SK-N-SH (cell line): ENCODE measurements at regions not wholly inside any gene's neighbourhood (a gene's known extent, or its start where the extent isn't known, plus 50 kb on each side); places are given as distances from the start of the nearest gene placed in this dataset.

ENCODE experiments used
- CTCF ChIA-PET: fragments of 300-600, 350-600 bp; formaldehyde crosslinking; extraction: SDS; loops from one replicate; lab custom pipeline; 2021; lab: Yijun Ruan, JAX
- POLR2A ChIA-PET: fragments of 350-600 bp; sonication (Branson Sonifier 250); formaldehyde crosslinking; extraction: SDS; loops from one replicate; lab custom pipeline; 2020; ENCODE audit warnings: antibody characterized with exemption, inconsistent platforms; lab: Yijun Ruan, JAX
- DNase-seq: peaks from one replicate; pipeline ENCODE4 v3.0.0; 2012
- H2AFZ ChIP-seq: fragments of 200-600 bp; sonication (generic); 2 replicates; pipeline ENCODE4 v1.8.1; 2016; ENCODE audit warnings: antibody characterized with exemption, mild to moderate bottlenecking, low read depth
- H3F3A ChIP-seq: fragments of 200-600 bp; sonication (generic); replicated peaks from 2 replicates; pipeline ENCODE3; 2016; ENCODE audit warnings: antibody characterized with exemption, mild to moderate bottlenecking; ENCODE audit not compliant: insufficient read depth
- H3K27ac ChIP-seq, 2 experiments: fragments of 200-500 bp in 1 of 2; fragments of 200-600 bp in 1 of 2; sonication (Bioruptor generic) in 1 of 2; sonication (generic), shearing (Covaris generic) in 1 of 2; 2 replicates each; pipeline versions ENCODE4 v1.5.1 to v1.6.1; 2014 to 2016; ENCODE audit warnings: low read depth in 2 of 2, inconsistent platforms in 1 of 2, low read length in 1 of 2, mild to moderate bottlenecking in 1 of 2, mixed read lengths in 1 of 2
- H3K27me3 ChIP-seq: fragments of 200-600 bp; sonication (generic), shearing (Covaris generic); 2 replicates; pipeline ENCODE4 v1.6.1; 2016; ENCODE audit warnings: mixed run types; ENCODE audit not compliant: insufficient read depth
- H3K36me3 ChIP-seq, 2 experiments: fragments of 200-500 bp in 1 of 2; fragments of 200-600 bp in 1 of 2; sonication (Bioruptor generic) in 1 of 2; sonication (generic) in 1 of 2; replicated peaks in 1 of 2; 2 replicates each; pipeline versions ENCODE3 to v1.5.1; 2014 to 2016; ENCODE audit warnings: low read length in 1 of 2, mild to moderate bottlenecking in 1 of 2; ENCODE audit not compliant: insufficient read depth in 2 of 2, control insufficient read depth in 1 of 2
- H3K4me1 ChIP-seq, 2 experiments: fragments of 200-500 bp in 1 of 2; fragments of 200-600 bp in 1 of 2; sonication (Bioruptor generic) in 1 of 2; sonication (generic), shearing (Covaris generic) in 1 of 2; 2 replicates each; pipeline versions ENCODE4 v1.5.1 to v1.6.1; 2014 to 2016; ENCODE audit warnings: low read depth in 1 of 2, low read length in 1 of 2, mixed run types in 1 of 2; ENCODE audit not compliant: insufficient read depth in 2 of 2, control insufficient read depth in 1 of 2
- H3K4me2 ChIP-seq: fragments of 200-600 bp; sonication (generic), shearing (Covaris generic); 2 replicates; pipeline ENCODE4 v1.6.1; 2017; ENCODE audit warnings: mixed run types
- H3K4me3 ChIP-seq, 2 experiments: fragments of 200-500 bp in 1 of 2; fragments of 200-600 bp in 1 of 2; sonication (Bioruptor generic) in 1 of 2; sonication (generic), shearing (Covaris generic) in 1 of 2; 2 replicates each; pipeline versions ENCODE4 v1.5.1 to v1.8.1; 2014 to 2016; ENCODE audit warnings: low read depth in 2 of 2, inconsistent platforms in 1 of 2, low read length in 1 of 2, mild to moderate bottlenecking in 1 of 2, mixed read lengths in 1 of 2, moderate library complexity in 1 of 2
- H3K79me2 ChIP-seq: fragments of 200-600 bp; sonication (generic); 2 replicates; pipeline ENCODE4 v1.8.1; 2017; ENCODE audit warnings: mild to moderate bottlenecking; ENCODE audit not compliant: insufficient read depth
- H3K9ac ChIP-seq: fragments of 200-600 bp; sonication (generic); 2 replicates; pipeline ENCODE4 v1.6.1; 2017; ENCODE audit warnings: mixed run types
- H3K9me2 ChIP-seq: fragments of 200-600 bp; sonication (generic); 2 replicates; pipeline ENCODE4 v1.6.1; 2017; ENCODE audit warnings: mixed run types
- H3K9me3 ChIP-seq: fragments of 200-600 bp; sonication (generic); 2 replicates; pipeline ENCODE4 v1.6.1; 2017; ENCODE audit warnings: mixed run types, mild to moderate bottlenecking, moderate library complexity
- H4K20me1 ChIP-seq: fragments of 200-600 bp; sonication (generic); 2 replicates; pipeline ENCODE4 v1.6.1; 2017; ENCODE audit warnings: mild to moderate bottlenecking, mixed run types; ENCODE audit not compliant: insufficient read depth
- CHD2 ChIP-seq: fragments of 150-350 bp; IDR thresholded peaks from 2 replicates; pipeline ENCODE4 v1.6.1; 2018; ENCODE audit warnings: low read length; ENCODE audit not compliant: partially characterized antibody
- ELF1 ChIP-seq: IDR thresholded peaks from 2 replicates; pipeline ENCODE4 v1.4.0; 2012
- EP300 ChIP-seq, 2 experiments: IDR thresholded peaks; 2 replicates each; pipeline versions ENCODE4 v1.4.0 to v1.6.1; 2012; ENCODE audit warnings: borderline replicate concordance in 1 of 2, low read depth in 1 of 2, low read length in 1 of 2
- EZH2phosphoT487 ChIP-seq: fragments of 200-600 bp; sonication (generic); IDR thresholded peaks from 2 replicates; pipeline ENCODE4 v1.6.1; 2017; ENCODE audit warnings: low read depth, mixed run types, mild to moderate bottlenecking, antibody characterized with exemption, moderate library complexity, borderline replicate concordance
- FOXJ3 ChIP-seq: sonication (generic); formaldehyde crosslinking; IDR thresholded peaks from 2 replicates; pipeline ENCODE4 v1.5.1; 2020; ENCODE audit warnings: mild to moderate bottlenecking, missing genetic modification reagents
- FOXM1 ChIP-seq: IDR thresholded peaks from 2 replicates; pipeline ENCODE4 v1.4.0; 2012; ENCODE audit warnings: low read depth, mild to moderate bottlenecking
- GABPA ChIP-seq: IDR thresholded peaks from 2 replicates; pipeline ENCODE4 v1.4.0; 2012; ENCODE audit warnings: low read depth, mild to moderate bottlenecking
- MAX ChIP-seq: IDR thresholded peaks from 2 replicates; pipeline ENCODE4 v1.4.0; 2012; ENCODE audit warnings: low read depth
- MEF2A ChIP-seq: IDR thresholded peaks from 2 replicates; pipeline ENCODE4 v1.4.0; 2012; ENCODE audit warnings: low read depth, borderline replicate concordance
- MXI1 ChIP-seq: IDR thresholded peaks from 2 replicates; pipeline ENCODE4 v1.6.1; 2012; ENCODE audit warnings: mild to moderate bottlenecking, low read depth, low read length, improper control_type of control experiment
- NFIC ChIP-seq: IDR thresholded peaks from 2 replicates; pipeline ENCODE4 v1.4.0; 2012; ENCODE audit warnings: borderline replicate concordance
- NRF1 ChIP-seq: IDR thresholded peaks from 2 replicates; pipeline ENCODE4 v1.6.1; 2012; ENCODE audit warnings: low read depth, mild to moderate bottlenecking, low read length
- POLR2AphosphoS5 ChIP-seq: IDR thresholded peaks from 2 replicates; pipeline ENCODE4 v1.6.1; 2012; ENCODE audit warnings: low read depth, low read length
- RCOR1 ChIP-seq: fragments of 150-350 bp; IDR thresholded peaks from 2 replicates; pipeline ENCODE4 v1.6.1; 2017; ENCODE audit warnings: antibody characterized with exemption, low read length
- RFX5 ChIP-seq: IDR thresholded peaks from 2 replicates; pipeline ENCODE4 v1.6.1; 2012; ENCODE audit warnings: mild to moderate bottlenecking, improper control_type of control experiment, low read length
- RXRA ChIP-seq: IDR thresholded peaks from 2 replicates; pipeline ENCODE4 v1.4.0; 2012; ENCODE audit warnings: low read depth, mild to moderate bottlenecking, borderline replicate concordance
- SIN3A ChIP-seq: IDR thresholded peaks from 2 replicates; pipeline ENCODE4 v1.6.1; 2012; ENCODE audit warnings: low read depth, mild to moderate bottlenecking, low read length, moderate library complexity, borderline replicate concordance
- SMC3 ChIP-seq: IDR thresholded peaks from 2 replicates; pipeline ENCODE4 v1.6.1; 2012; ENCODE audit warnings: low read depth, low read length, improper control_type of control experiment
- TCF12 ChIP-seq: IDR thresholded peaks from 2 replicates; pipeline ENCODE4 v1.4.0; 2012
- TEAD4 ChIP-seq: IDR thresholded peaks from 2 replicates; pipeline ENCODE4 v1.4.0; 2012; ENCODE audit warnings: mild to moderate bottlenecking, borderline replicate concordance; ENCODE audit not compliant: insufficient read depth
- USF1 ChIP-seq: IDR thresholded peaks from 2 replicates; pipeline ENCODE4 v1.4.0; 2012; ENCODE audit warnings: low read depth, borderline replicate concordance
- YY1 ChIP-seq: IDR thresholded peaks from 2 replicates; pipeline ENCODE4 v1.4.0; 2012; ENCODE audit warnings: low read depth, mild to moderate bottlenecking
- ZBTB33 ChIP-seq: IDR thresholded peaks from 2 replicates; pipeline ENCODE4 v1.4.0; 2012; ENCODE audit warnings: low read depth, borderline replicate concordance
- WGBS: methylation state at CpG from one replicate; pipeline ENCODE4 v1.1.6; 2017; ENCODE audit warnings: low lambda C conversion rate; 5-methylcytosine and 5-hydroxymethylcytosine counted together

- no peak overlapping the region for H3K4me3 ChIP-seq
- no peak overlapping the region for H2AFZ ChIP-seq
- H3K4me2 ChIP-seq, result no peak overlapping the region
- H3K36me3 ChIP-seq, result peaks cover 0 to 8% of the 10 kb centered on the region in 2 experiments
- no peak overlapping the region for H3K27ac ChIP-seq
- peaks cover 27% of the 10 kb centered on the region for H3K79me2 ChIP-seq
- H4K20me1 ChIP-seq, result no peaks in the 10 kb centered on the region
- WGBS, result 25% methylated on average over 2 of the region's 2 CpGs
- H3K9ac ChIP-seq, result no peak overlapping the region
- no peaks in the 10 kb centered on the region for H3K27me3 ChIP-seq
- H3K4me1 ChIP-seq, result 0 out of 4 replicates have a peak, but pooled peaks cover 0 to 3% of the 10 kb centered on the region in 2 experiments
- CTCF ChIA-PET, result no interaction called here
- POLR2A ChIA-PET, result no interaction called here
- no peaks in the 10 kb centered on the region for H3K9me3 ChIP-seq
- TF ChIP-seq ELF1 (no peak), CHD2 (no peak), POLR2AphosphoS5 (no peak), NRF1 (no peak), EP300 (IDR thresholded peaks at IDR 0.05; ENCODE audit: borderline replicate concordance in 1 of 2, low read depth in 1 of 2, low read length in 1 of 2) (no peak), TEAD4 (no peak), TCF12 (no peak), YY1 (no peak), MEF2A (no peak), GABPA (no peak), ZBTB33 (no peak)
- H3K9me2 ChIP-seq, result no peaks in the 10 kb centered on the region
- H3F3A ChIP-seq, result peaks cover 5% of the 10 kb centered on the region
- DNase-seq, result no peak
Measured at GRCh38 chr6:141988327-141988726, 144.4 kb upstream of the GJE1 start.

- Histone ChIP-seq H3K9me2 (no peaks in the 10 kb centered on the region), H3K27me3 (no peaks in the 10 kb centered on the region), H3K9me3 (no peaks in the 10 kb centered on the region), H3K36me3 (peaks cover 0 to 8% of the 10 kb centered on the region in 2 experiments), H3K4me1 (0 out of 4 replicates have a peak, but pooled peaks cover 0 to 3% of the 10 kb centered on the region in 2 experiments), H3K4me3 (no peak overlapping the region), H3K9ac (no peak overlapping the region), H3K4me2 (no peak overlapping the region), H4K20me1 (no peaks in the 10 kb centered on the region), H2AFZ (no peak overlapping the region), H3K27ac (no peak overlapping the region), H3F3A (peaks cover 5% of the 10 kb centered on the region), H3K79me2 (peaks cover 19% of the 10 kb centered on the region)
- ChIA-PET CTCF (interaction anchor here (1.4 kb wide), 1 partner anchor 125 kb away, joined by 5 read pairs; no protein-coding TSS in a partner anchor), POLR2A (no interaction called here)
- DNase-seq, result no peak
- no peak for TF ChIP-seq MAX
- TF ChIP-seq SMC3, result no peak
- no peak for TF ChIP-seq EP300 (IDR thresholded peaks at IDR 0.05; ENCODE audit: borderline replicate concordance in 1 of 2, low read depth in 1 of 2, low read length in 1 of 2)
- TF ChIP-seq ZBTB33, result no peak
- no peak for TF ChIP-seq RXRA
- no peak for TF ChIP-seq FOXJ3
- TF ChIP-seq TCF12, result no peak
- no peak for TF ChIP-seq RCOR1
- TF ChIP-seq FOXM1, result no peak
- no peak for TF ChIP-seq SIN3A
- TF ChIP-seq RFX5, result no peak
- TF ChIP-seq YY1, result no peak
- TF ChIP-seq EZH2phosphoT487, result no peak
- TF ChIP-seq NFIC, result no peak
- no peak for TF ChIP-seq MXI1
- TF ChIP-seq USF1, result no peak
- TF ChIP-seq POLR2AphosphoS5, result no peak
- 55% methylated on average over 4 of the region's 4 CpGs for WGBS
Measured at GRCh38 chr6:141986457-141986856, 146.3 kb upstream of the GJE1 start.
